Thyroid gland (tissue), 4 donors: ENCODE measurements at regions not wholly inside any gene's neighbourhood (a gene's known extent, or its start where the extent isn't known, plus 50 kb on each side); places are given as distances from the start of the nearest gene placed in this dataset.

ENCODE experiments used
- DNase-seq, 2 donors: peaks; one replicate each; pipeline ENCODE4 v3.0.0-alpha.2; 2019
- H3K27ac ChIP-seq, 3 donors: fragments of 200-600 bp; sonication (generic); 1 replicate in 2 of 3; 2 replicates in 1 of 3; pipeline ENCODE4 v1.5.1; 2016 to 2019; ENCODE audit warnings: mild to moderate bottlenecking in 1 of 3, moderate library complexity in 1 of 3
- H3K27me3 ChIP-seq: fragments of 200-600 bp; sonication (generic); one replicate; pipeline ENCODE4 v1.5.1; 2019
- H3K36me3 ChIP-seq, 2 donors: fragments of 200-600 bp; sonication (generic); one replicate each; pipeline ENCODE4 v1.5.1; 2016 to 2019
- H3K4me1 ChIP-seq, 2 donors: fragments of 200-600 bp; sonication (generic); one replicate each; pipeline ENCODE4 v1.5.1; 2017 to 2019
- H3K4me3 ChIP-seq, 3 donors: fragments of 200-600 bp; sonication (generic); replicated peaks in 1 of 3; 1 replicate in 2 of 3; 2 replicates in 1 of 3; pipeline ENCODE4 v1.5.1; 2016; ENCODE audit warnings: mild to moderate bottlenecking in 1 of 3
- H3K9me3 ChIP-seq: fragments of 200-600 bp; sonication (generic); one replicate; pipeline ENCODE4 v1.5.1; 2017
- CTCF ChIP-seq, 6 experiments: fragments of 200-600 bp in 3 of 6; fragments of 450-650 bp in 3 of 6; sonication (generic) in 3 of 6; IDR thresholded peaks; one replicate each; pipeline ENCODE4 v1.5.1; 2016 to 2019; ENCODE audit warnings: antibody characterized with exemption in 6 of 6, mild to moderate bottlenecking in 2 of 6, inconsistent platforms in 1 of 6, moderate library complexity in 1 of 6
- POLR2A ChIP-seq, 2 donors: fragments of 450-650 bp; IDR thresholded peaks; one replicate each; pipeline ENCODE4 v1.6.1; 2017; ENCODE audit warnings: antibody characterized with exemption in 2 of 2, mild to moderate bottlenecking in 2 of 2, moderate library complexity in 1 of 2
- WGBS, 2 donors: methylation state at CpG; one replicate each; pipeline ENCODE4 v1.1.5; 2017; 5-methylcytosine and 5-hydroxymethylcytosine counted together
- intact Hi-C: fragments of 100-400 bp; cut with DNase I; formaldehyde crosslinking; loops from one replicate; pipeline ENCODE4 v1.15.1; 2023

DNA sequence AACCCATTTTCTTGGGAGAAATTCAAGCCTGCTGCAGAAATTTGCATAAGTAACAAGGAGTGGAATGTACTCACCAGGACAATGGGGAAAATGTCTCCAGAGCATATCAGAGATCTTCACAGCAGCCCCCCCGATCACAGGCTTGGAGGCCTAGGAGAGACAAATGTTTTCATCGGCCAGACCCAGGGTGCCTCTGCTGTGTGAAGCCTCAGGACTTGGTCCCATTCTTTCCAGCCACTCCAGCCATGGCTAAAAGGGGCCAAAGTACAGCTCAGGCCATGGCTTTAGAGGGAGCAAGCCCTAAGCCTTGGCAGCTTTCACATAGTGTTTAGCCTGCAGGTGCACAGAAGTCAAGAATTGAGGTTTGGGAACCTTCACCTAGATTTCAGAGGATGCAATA lies 1463.0 kb downstream of the HACE1 start:
- Histone ChIP-seq H3K36me3 (no peaks in the 10 kb centered on the region), H3K27me3 (no peaks in the 10 kb centered on the region), H3K27ac (no peak overlapping the region), H3K4me1 (no peaks in the 10 kb centered on the region), H3K4me3 (no peak overlapping the region), H3K9me3 (no peaks in the 10 kb centered on the region)
- TF ChIP-seq CTCF (IDR thresholded peaks at IDR 0.05) (no peak), POLR2A (IDR thresholded peaks at IDR 0.05) (no peak)
- intact Hi-C loops: no loop called here
- 90 to 93% methylated on average over 2 of the region's 2 CpGs for WGBS, 2 donors
- no peak for DNase-seq

DNA sequence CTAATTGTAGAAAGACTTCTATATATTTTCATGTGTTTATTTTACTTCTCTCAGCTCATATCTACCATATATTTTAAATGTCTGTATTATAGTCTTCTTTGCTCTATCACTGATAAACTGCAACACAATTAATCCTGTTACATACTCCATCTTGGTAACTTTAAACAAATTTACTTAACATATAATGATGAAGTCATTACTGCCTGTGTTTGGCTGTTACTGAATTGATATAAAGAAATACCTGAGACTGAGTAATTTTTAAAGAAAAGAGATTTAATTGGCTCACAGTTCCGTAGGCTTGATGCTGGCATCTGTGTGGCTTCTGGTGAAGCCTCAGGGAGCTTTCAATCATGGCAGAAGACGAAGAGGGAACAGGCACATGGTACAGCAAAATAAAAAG lies 1480.4 kb downstream of the HACE1 start:
- Histone ChIP-seq H3K4me1 (no peaks in the 10 kb centered on the region), H3K4me3 (no peak overlapping the region), H3K27ac (no peak overlapping the region), H3K9me3 (no peaks in the 10 kb centered on the region), H3K27me3 (no peaks in the 10 kb centered on the region), H3K36me3 (no peaks in the 10 kb centered on the region)
- intact Hi-C loops: no loop called here
- TF ChIP-seq POLR2A (IDR thresholded peaks at IDR 0.05) (no peak), CTCF (IDR thresholded peaks at IDR 0.05) (no peak)
- DNase-seq: no peak
- WGBS, 2 donors: 70 to 72% methylated on average over 2 of the region's 2 CpGs

GRCh38 chr6:103367212-103367611 lies 1492.5 kb downstream of the HACE1 start:
- intact Hi-C loops: no loop called here
- TF ChIP-seq CTCF (IDR thresholded peaks at IDR 0.05) (no peak), POLR2A (IDR thresholded peaks at IDR 0.05) (no peak)
- no peak overlapping the region for H3K4me3 ChIP-seq
- no peaks in the 10 kb centered on the region for H3K4me1 ChIP-seq
- H3K27me3 ChIP-seq: no peaks in the 10 kb centered on the region
- no peak overlapping the region for H3K27ac ChIP-seq
- no peak for DNase-seq
- no peaks in the 10 kb centered on the region for H3K36me3 ChIP-seq
- no peaks in the 10 kb centered on the region for H3K9me3 ChIP-seq

DNA sequence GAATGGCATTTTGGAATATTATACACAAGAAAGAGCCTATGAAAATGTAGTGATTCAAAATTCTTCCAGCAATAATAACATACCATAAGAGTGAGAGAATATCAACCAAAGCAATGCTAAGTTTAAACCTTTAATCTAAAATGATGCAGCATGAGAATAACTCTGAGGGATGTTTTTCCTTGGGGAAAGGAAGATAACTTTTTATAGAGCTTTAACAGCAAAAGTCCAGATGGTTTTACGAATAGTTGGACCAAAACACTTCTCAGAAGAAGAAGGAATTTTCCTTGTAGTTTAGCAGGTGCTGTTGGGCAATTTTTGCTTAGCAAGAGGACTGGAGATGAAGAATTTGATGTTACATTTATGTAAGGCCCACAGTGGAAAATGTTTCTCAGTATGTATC lies 1503.2 kb downstream of the HACE1 start:
- H3K27me3 ChIP-seq: no peaks in the 10 kb centered on the region
- no peaks in the 10 kb centered on the region for H3K9me3 ChIP-seq
- no peak overlapping the region for H3K4me3 ChIP-seq
- no peaks in the 10 kb centered on the region for H3K4me1 ChIP-seq
- intact Hi-C loops: no loop called here
- no peak overlapping the region for H3K27ac ChIP-seq
- H3K36me3 ChIP-seq: no peaks in the 10 kb centered on the region
- 63 to 68% methylated on average over 1 of the region's 1 CpG for WGBS, 2 donors
- TF ChIP-seq CTCF (IDR thresholded peaks at IDR 0.05): no peak
- TF ChIP-seq POLR2A (IDR thresholded peaks at IDR 0.05): no peak
- no peak for DNase-seq

- Histone ChIP-seq H3K4me3 (no peak overlapping the region), H3K9me3 (no peaks in the 10 kb centered on the region), H3K36me3 (no peaks in the 10 kb centered on the region), H3K27ac (no peak overlapping the region), H3K4me1 (no peaks in the 10 kb centered on the region), H3K27me3 (no peaks in the 10 kb centered on the region)
- no peak for DNase-seq
- TF ChIP-seq CTCF (IDR thresholded peaks at IDR 0.05) (no peak), POLR2A (IDR thresholded peaks at IDR 0.05) (no peak)
- WGBS, 2 donors: 88 to 90% methylated on average over 2 of the region's 2 CpGs
- intact Hi-C loops: no loop called here
Observed at GRCh38 chr6:103344554-103345163, 1515.1 kb downstream of the HACE1 start.
